SU-DHL-6 (cell line): ENCODE measurements at regions not wholly inside any gene's neighbourhood (a gene's known extent, or its start where the extent isn't known, plus 50 kb on each side); places are given as distances from the start of the nearest gene placed in this dataset.

Source experiments
- H2AFZ ChIP-seq: fragments of 200-600 bp; sonication (generic); 2 replicates; pipeline ENCODE4 v1.6.1; 2014; ENCODE audit warnings: low read depth, mild to moderate bottlenecking, moderate library complexity, mixed read lengths, antibody characterized with exemption, low read length; ENCODE audit not compliant: severe bottlenecking
- H3F3A ChIP-seq: fragments of 200-600 bp; shearing (Covaris generic); 2 replicates; pipeline ENCODE4 v1.6.0; 2016; ENCODE audit warnings: antibody characterized with exemption, mild to moderate bottlenecking; ENCODE audit not compliant: insufficient read depth
- H3K27ac ChIP-seq: fragments of 200-600 bp; sonication (generic); 2 replicates; pipeline ENCODE4 v1.5.1; 2016; ENCODE audit warnings: low read depth, mild to moderate bottlenecking, low read length, moderate library complexity, mixed read lengths
- H3K27me3 ChIP-seq: fragments of 200-600 bp; sonication (generic), shearing (Covaris generic); 2 replicates; pipeline ENCODE4 v1.6.0; 2014; ENCODE audit warnings: mild to moderate bottlenecking, low read length
- H3K36me3 ChIP-seq: fragments of 200-600 bp; sonication (generic); 2 replicates; pipeline ENCODE4 v1.6.1; 2014; ENCODE audit warnings: mild to moderate bottlenecking, low read length, mixed read lengths
- H3K4me2 ChIP-seq: fragments of 300-600, 200-600 bp; shearing (Covaris generic), sonication (generic); 2 replicates; pipeline ENCODE4 v1.6.0; 2014; ENCODE audit warnings: low read length, low read depth, mild to moderate bottlenecking; ENCODE audit not compliant: poor library complexity, severe bottlenecking
- H3K4me3 ChIP-seq: fragments of 200-600 bp; sonication (generic); 2 replicates; pipeline ENCODE4 v1.5.1; 2014; ENCODE audit warnings: antibody characterized with exemption, low read length, mild to moderate bottlenecking, mixed read lengths; ENCODE audit not compliant: insufficient read depth, poor library complexity, severe bottlenecking
- H3K79me2 ChIP-seq: fragments of 200-600 bp; sonication (generic); 2 replicates; pipeline ENCODE4 v1.6.1; 2014; ENCODE audit warnings: mild to moderate bottlenecking, low read length, moderate library complexity; ENCODE audit not compliant: insufficient read depth
- H3K9ac ChIP-seq: fragments of 200-600 bp; sonication (generic); 2 replicates; pipeline ENCODE4 v1.7.0; 2014; ENCODE audit warnings: mild to moderate bottlenecking, low read length
- H3K9me2 ChIP-seq: fragments of 200-600 bp; sonication (generic); replicated peaks from 2 replicates; pipeline ENCODE4 v1.6.1; 2014; ENCODE audit warnings: low read length; ENCODE audit not compliant: insufficient read depth
- H3K9me3 ChIP-seq: fragments of 200-600 bp; sonication (generic); 2 replicates; pipeline ENCODE4 v1.6.1; 2014; ENCODE audit warnings: low read length, mixed read lengths; ENCODE audit not compliant: insufficient read depth
- H4K20me1 ChIP-seq: fragments of 200-600 bp; sonication (generic); 2 replicates; pipeline ENCODE4 v1.6.1; 2014; ENCODE audit warnings: low read depth, mild to moderate bottlenecking, antibody characterized with exemption, low read length, moderate library complexity, mixed read lengths
- CTCF ChIP-seq: fragments of 200-600 bp; sonication (generic); IDR thresholded peaks from one replicate; pipeline ENCODE4 v1.5.1; 2017; ENCODE audit warnings: antibody characterized with exemption, mild to moderate bottlenecking, low read length, moderate library complexity; ENCODE audit not compliant: insufficient read depth, poor library complexity, severe bottlenecking
- EZH2phosphoT487 ChIP-seq: fragments of 200-600 bp; sonication (generic), shearing (Covaris generic); conservative IDR thresholded peaks from 2 replicates; pipeline ENCODE4 v1.6.1; 2018; ENCODE audit warnings: mild to moderate bottlenecking, antibody characterized with exemption, low read length, moderate library complexity, mixed read lengths

GRCh38 chr1:229710746-229711145, 84.7 kb downstream of the URB2 start:
- Histone ChIP-seq H3F3A (no peaks in the 10 kb centered on the region), H3K9me2 (no peaks in the 10 kb centered on the region), H4K20me1 (no peaks in the 10 kb centered on the region), H3K79me2 (no peaks in the 10 kb centered on the region), H3K9me3 (no peaks in the 10 kb centered on the region), H3K4me3 (no peak overlapping the region), H3K27me3 (no peaks in the 10 kb centered on the region), H2AFZ (no peak overlapping the region), H3K9ac (no peak overlapping the region), H3K36me3 (no peaks in the 10 kb centered on the region), H3K27ac (no peak overlapping the region), H3K4me2 (no peak overlapping the region)
- no peak for TF ChIP-seq CTCF
- no peak for TF ChIP-seq EZH2phosphoT487

DNA sequence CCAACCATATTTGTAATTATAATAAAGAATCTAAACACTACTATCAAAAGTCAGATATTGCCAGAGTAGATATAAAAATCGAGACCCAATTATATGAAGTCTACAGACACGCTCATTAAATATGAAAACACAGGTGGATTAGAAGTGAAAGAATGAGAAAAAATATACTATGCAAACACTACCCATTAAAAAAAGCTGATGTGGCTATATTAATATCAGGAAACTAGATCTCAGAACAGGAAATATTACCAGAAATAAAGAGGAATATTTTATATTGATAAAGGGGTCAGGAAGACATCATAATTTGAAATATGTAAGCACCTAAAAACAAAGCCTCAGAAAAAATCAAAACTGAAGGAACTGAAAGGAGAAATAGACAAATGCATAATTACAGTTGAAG, 88.3 kb downstream of the URB2 start:
- H3K79me2 ChIP-seq = no peaks in the 10 kb centered on the region
- no peak overlapping the region for H3K9ac ChIP-seq
- H3K4me3 ChIP-seq = no peak overlapping the region
- H2AFZ ChIP-seq = no peak overlapping the region
- H3K9me2 ChIP-seq = no peaks in the 10 kb centered on the region
- H3K36me3 ChIP-seq = no peaks in the 10 kb centered on the region
- H4K20me1 ChIP-seq = no peaks in the 10 kb centered on the region
- no peak overlapping the region for H3K4me2 ChIP-seq
- no peaks in the 10 kb centered on the region for H3K9me3 ChIP-seq
- no peaks in the 10 kb centered on the region for H3F3A ChIP-seq
- H3K27me3 ChIP-seq = no peaks in the 10 kb centered on the region
- TF ChIP-seq CTCF (no peak), EZH2phosphoT487 (no peak)
- no peak overlapping the region for H3K27ac ChIP-seq

DNA sequence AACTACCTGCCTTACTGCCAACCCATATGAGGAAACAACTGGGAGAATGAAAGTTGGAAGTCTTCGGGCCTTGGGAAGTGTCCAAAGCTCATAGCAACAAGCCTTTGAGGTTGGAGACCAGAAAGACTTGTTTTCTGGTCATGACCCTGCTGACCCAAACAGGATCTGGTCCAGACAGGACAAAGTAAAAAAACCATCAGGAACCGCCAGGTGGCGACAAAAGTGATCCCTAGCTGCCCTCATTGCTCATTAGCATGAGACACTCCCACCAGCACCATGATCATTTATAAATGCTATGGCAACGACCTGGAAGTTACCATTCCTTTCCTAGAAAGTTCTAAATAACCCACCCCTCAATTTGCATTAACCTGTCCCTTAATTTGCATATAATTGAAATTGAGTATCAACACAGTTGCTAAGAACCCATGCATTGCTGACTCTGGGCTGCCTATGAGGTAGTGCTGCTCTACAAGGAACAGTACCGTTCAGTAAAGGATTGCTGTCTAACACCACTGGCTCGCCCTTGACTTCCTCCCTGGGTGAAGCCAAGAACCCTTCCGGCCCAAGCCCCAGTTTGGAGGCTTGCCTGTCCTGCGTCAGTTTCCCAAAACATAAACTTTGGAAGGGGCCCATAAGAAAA, 89.0 kb downstream of the URB2 start:
- H3K79me2 ChIP-seq = no peaks in the 10 kb centered on the region
- no peaks in the 10 kb centered on the region for H3K27me3 ChIP-seq
- no peaks in the 10 kb centered on the region for H3F3A ChIP-seq
- no peak overlapping the region for H3K27ac ChIP-seq
- TF ChIP-seq EZH2phosphoT487 (no peak), CTCF (peak; percentile 49)
- H3K4me3 ChIP-seq = no peak overlapping the region
- H4K20me1 ChIP-seq = no peaks in the 10 kb centered on the region
- H3K36me3 ChIP-seq = no peaks in the 10 kb centered on the region
- H3K4me2 ChIP-seq = no peak overlapping the region
- no peak overlapping the region for H2AFZ ChIP-seq
- H3K9ac ChIP-seq = no peak overlapping the region
- no peaks in the 10 kb centered on the region for H3K9me3 ChIP-seq
- no peaks in the 10 kb centered on the region for H3K9me2 ChIP-seq
